KMS-11 (cell line): ENCODE measurements at regions not wholly inside any gene's neighbourhood (a gene's known extent, or its start where the extent isn't known, plus 50 kb on each side); places are given as distances from the start of the nearest gene placed in this dataset.

ENCODE experiments used
- H2AFZ ChIP-seq: fragments of 200-600 bp; sonication (generic); 2 replicates; pipeline ENCODE4 v1.6.1; 2016; ENCODE audit warnings: antibody characterized with exemption, mixed run types, low read depth
- H3K27ac ChIP-seq: fragments of 200-600 bp; sonication (generic); 2 replicates; pipeline ENCODE4 v1.6.1; 2016; ENCODE audit warnings: mild to moderate bottlenecking, mixed run types
- H3K27me3 ChIP-seq: fragments of 200-600 bp; sonication (generic); 2 replicates; pipeline ENCODE4 v1.6.1; 2017; ENCODE audit warnings: mild to moderate bottlenecking, low read depth, mixed run types, moderate library complexity; ENCODE audit not compliant: insufficient read depth
- H3K36me3 ChIP-seq: fragments of 200-600 bp; sonication (generic); 2 replicates; pipeline ENCODE4 v1.6.1; 2017; ENCODE audit warnings: mild to moderate bottlenecking, mixed run types; ENCODE audit not compliant: insufficient read depth
- H3K4me1 ChIP-seq: fragments of 200-600 bp; sonication (generic); 2 replicates; pipeline ENCODE4 v1.6.1; 2016; ENCODE audit warnings: mild to moderate bottlenecking, low read depth, mixed run types; ENCODE audit not compliant: poor library complexity, severe bottlenecking
- H3K4me2 ChIP-seq: fragments of 200-600 bp; sonication (generic); 2 replicates; pipeline ENCODE4 v1.7.0; 2016; ENCODE audit warnings: mild to moderate bottlenecking, mixed run types
- H3K4me3 ChIP-seq: fragments of 200-600 bp; sonication (generic); IDR thresholded peaks from 2 replicates; pipeline ENCODE4 v1.6.1; 2017; ENCODE audit warnings: low read depth, low read length, mixed read lengths; ENCODE audit not compliant: insufficient read depth
- H3K79me2 ChIP-seq: fragments of 200-600 bp; sonication (generic); 2 replicates; pipeline ENCODE4 v1.6.1; 2016; ENCODE audit warnings: low read depth, mixed run types; ENCODE audit not compliant: insufficient read depth
- H3K9ac ChIP-seq: fragments of 200-600 bp; sonication (generic); 2 replicates; pipeline ENCODE4 v1.6.1; 2016; ENCODE audit warnings: mild to moderate bottlenecking, mixed run types
- H4K20me1 ChIP-seq: fragments of 200-600 bp; sonication (generic); 2 replicates; pipeline ENCODE4 v1.6.1; 2016; ENCODE audit warnings: mild to moderate bottlenecking, mixed run types; ENCODE audit not compliant: insufficient read depth
- CTCF ChIP-seq: fragments of 200-600 bp; sonication (generic); conservative IDR thresholded peaks from 2 replicates; pipeline ENCODE4 v1.6.1; 2017; ENCODE audit warnings: low read depth, mild to moderate bottlenecking, antibody characterized with exemption, low read length, moderate library complexity, mixed read lengths

DNA sequence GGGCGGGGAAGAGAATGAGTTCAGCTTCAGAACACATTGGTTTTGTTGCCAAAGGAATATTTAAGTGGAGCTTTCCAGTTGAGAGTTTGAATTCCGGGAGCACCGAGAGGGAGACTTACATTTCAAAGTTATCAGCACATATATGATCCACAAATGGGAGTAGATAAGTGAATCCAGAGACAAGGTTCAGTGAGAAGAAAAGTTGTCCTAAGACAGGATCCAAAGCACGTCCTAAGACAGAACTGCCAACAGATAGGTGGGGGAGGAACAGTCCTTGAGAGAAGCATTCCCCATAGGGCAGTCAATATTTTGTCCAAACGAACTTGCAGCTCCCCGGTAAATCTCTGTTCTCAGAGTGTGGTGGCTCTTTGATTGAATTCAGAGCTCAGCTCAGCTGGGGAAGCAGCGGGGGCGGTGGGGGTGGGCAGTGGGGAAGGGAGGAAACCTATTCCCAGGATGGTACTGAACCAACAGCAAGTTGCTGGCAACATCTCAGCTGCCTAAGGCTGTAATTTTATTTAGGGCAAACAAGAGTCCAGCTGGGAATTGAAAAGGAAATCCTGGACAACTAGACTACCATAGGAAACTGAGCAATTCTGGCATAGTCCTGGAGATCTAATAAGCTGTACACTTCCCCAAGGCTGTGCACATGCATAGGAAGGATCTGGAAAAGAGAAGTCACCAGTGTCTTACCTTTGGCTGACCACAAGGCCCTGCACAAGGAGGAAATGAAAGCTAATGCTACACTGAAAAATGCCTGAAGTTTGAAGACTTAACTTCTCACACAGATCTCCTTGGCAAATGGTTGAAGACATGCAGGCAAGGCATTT, 94.2 kb upstream of the CXCL12 start:
- Histone ChIP-seq H3K27me3 (no peaks in the 10 kb centered on the region), H3K27ac (no peak overlapping the region), H4K20me1 (no peaks in the 10 kb centered on the region), H3K4me1 (no peaks in the 10 kb centered on the region), H2AFZ (no peak overlapping the region), H3K79me2 (no peaks in the 10 kb centered on the region), H3K4me2 (no peak overlapping the region), H3K4me3 (no peak overlapping the region), H3K9ac (no peak overlapping the region), H3K36me3 (no peaks in the 10 kb centered on the region)
- no peak for TF ChIP-seq CTCF

DNA sequence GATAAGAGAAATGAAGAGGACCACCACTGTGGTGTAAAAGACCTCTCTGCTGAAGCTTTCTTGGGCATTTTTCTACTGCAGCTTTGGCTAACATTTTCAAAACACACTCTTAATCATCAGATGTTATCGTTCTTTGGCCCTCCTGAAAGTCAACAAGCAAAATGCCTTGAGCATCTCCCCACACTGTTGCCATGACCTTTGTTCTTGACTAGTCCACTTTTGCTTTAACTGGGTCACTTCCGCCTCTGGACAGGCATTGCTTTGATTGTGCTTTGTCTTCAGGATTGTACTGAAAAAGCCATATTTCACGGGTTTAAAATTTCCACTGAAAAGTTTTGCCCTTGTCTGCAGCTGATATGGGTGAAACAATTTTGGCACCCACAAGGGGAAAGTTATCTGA, 107.8 kb upstream of the CXCL12 start:
- TF ChIP-seq CTCF, result no peak

DNA sequence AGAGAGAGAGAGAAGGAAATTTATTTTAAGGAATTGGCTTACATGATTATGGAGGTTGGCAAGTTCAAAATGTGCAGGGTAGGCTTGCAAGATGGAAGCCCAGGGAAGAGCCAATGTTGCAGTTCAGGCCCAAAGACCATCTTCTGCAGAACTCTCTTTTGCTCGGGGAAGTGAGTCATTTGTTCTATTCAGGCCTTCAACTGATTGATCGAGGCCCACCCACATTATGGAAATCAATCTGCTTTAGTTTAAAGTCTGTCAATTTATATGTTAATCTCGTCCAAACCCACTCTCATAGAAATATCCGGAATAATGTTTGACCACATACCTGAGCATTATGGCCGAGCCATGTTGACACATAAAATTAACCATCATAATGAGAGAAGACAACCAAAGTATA, 113.3 kb upstream of the CXCL12 start:
- Histone ChIP-seq H3K36me3 (no peaks in the 10 kb centered on the region), H4K20me1 (no peaks in the 10 kb centered on the region), H3K4me2 (no peak overlapping the region)

More for the DNA sequence above, 107.8 kb upstream of the CXCL12 start:
- H3K4me3 ChIP-seq, result no peak overlapping the region
- no peaks in the 10 kb centered on the region for H3K27me3 ChIP-seq
- H3K4me1 ChIP-seq, result no peaks in the 10 kb centered on the region
- no peak overlapping the region for H3K4me2 ChIP-seq
- no peaks in the 10 kb centered on the region for H3K79me2 ChIP-seq
- no peaks in the 10 kb centered on the region for H4K20me1 ChIP-seq
- H3K36me3 ChIP-seq, result no peaks in the 10 kb centered on the region
- no peak overlapping the region for H3K9ac ChIP-seq
- H2AFZ ChIP-seq, result no peak overlapping the region
- H3K27ac ChIP-seq, result no peak overlapping the region

GRCh38 chr10:44500451-44500850, 115.6 kb upstream of the CXCL12 start:
- H3K27ac ChIP-seq, result no peak overlapping the region
- no peaks in the 10 kb centered on the region for H4K20me1 ChIP-seq
- H3K36me3 ChIP-seq, result no peaks in the 10 kb centered on the region
- H2AFZ ChIP-seq, result no peak overlapping the region
- no peaks in the 10 kb centered on the region for H3K4me1 ChIP-seq
- no peaks in the 10 kb centered on the region for H3K79me2 ChIP-seq
- TF ChIP-seq CTCF, result no peak
- no peak overlapping the region for H3K4me2 ChIP-seq
- H3K27me3 ChIP-seq, result no peaks in the 10 kb centered on the region
- H3K9ac ChIP-seq, result no peak overlapping the region
- H3K4me3 ChIP-seq, result no peak overlapping the region

More for the DNA sequence above, 113.3 kb upstream of the CXCL12 start:
- no peak overlapping the region for H2AFZ ChIP-seq
- H3K4me3 ChIP-seq, result no peak overlapping the region
- no peak overlapping the region for H3K9ac ChIP-seq
- no peaks in the 10 kb centered on the region for H3K4me1 ChIP-seq
- H3K27me3 ChIP-seq, result no peaks in the 10 kb centered on the region
- no peak for TF ChIP-seq CTCF
- H3K27ac ChIP-seq, result no peak overlapping the region
- H3K79me2 ChIP-seq, result no peaks in the 10 kb centered on the region
